ENCODE measurements at regions not wholly inside any gene's neighbourhood (a gene's known extent, or its start where the extent isn't known, plus 50 kb on each side); places are given as distances from the start of the nearest gene placed in this dataset.
"Not testable (repeated sequence)": the region's sequence is repeated elsewhere in the genome, so short reads cannot be mapped to it uniquely, and the experiment has no call there.

DNA sequence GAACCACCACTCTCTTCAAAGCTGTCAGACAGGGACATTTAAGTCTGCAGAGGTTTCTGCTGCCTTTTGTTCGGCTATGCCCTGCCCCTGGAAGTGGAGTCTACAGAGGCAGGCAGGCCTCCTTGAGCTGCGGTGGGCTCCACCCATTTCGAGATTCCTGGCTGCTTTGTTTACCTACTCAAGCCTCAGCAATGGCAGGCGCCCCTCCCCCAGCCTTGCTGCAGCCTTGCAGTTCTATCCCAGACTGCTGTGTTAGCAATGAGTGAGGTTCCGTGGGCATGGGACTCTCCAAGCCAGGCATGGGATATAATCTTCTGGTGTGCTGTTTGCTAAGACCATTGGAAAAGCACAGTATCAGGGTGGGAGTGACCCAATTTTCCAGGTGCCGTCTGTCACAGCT lies 417.2 kb downstream of the KIF20B start:
- TF ChIP-seq, protein P1, sequence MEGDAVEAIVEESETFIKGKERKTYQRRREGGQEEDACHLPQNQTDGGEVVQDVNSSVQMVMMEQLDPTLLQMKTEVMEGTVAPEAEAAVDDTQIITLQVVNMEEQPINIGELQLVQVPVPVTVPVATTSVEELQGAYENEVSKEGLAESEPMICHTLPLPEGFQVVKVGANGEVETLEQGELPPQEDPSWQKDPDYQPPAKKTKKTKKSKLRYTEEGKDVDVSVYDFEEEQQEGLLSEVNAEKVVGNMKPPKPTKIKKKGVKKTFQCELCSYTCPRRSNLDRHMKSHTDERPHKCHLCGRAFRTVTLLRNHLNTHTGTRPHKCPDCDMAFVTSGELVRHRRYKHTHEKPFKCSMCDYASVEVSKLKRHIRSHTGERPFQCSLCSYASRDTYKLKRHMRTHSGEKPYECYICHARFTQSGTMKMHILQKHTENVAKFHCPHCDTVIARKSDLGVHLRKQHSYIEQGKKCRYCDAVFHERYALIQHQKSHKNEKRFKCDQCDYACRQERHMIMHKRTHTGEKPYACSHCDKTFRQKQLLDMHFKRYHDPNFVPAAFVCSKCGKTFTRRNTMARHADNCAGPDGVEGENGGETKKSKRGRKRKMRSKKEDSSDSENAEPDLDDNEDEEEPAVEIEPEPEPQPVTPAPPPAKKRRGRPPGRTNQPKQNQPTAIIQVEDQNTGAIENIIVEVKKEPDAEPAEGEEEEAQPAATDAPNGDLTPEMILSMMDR (IDR thresholded peaks at IDR 0.05; ENCODE audit: insufficient read depth, low read depth, low read length): not testable (repeated sequence)
- TF ChIP-seq EZH2 (IDR thresholded peaks at IDR 0.05; ENCODE audit: insufficient read depth, low read length): not testable (repeated sequence)
